K562 (cell line): ENCODE measurements at regions not wholly inside any gene's neighbourhood (a gene's known extent, or its start where the extent isn't known, plus 50 kb on each side); places are given as distances from the start of the nearest gene placed in this dataset.
A peak's percentile ranks its signal among the peaks of the same experiment; 100 is the strongest.

Experiments
- ATAC-seq: fragments of 200-7000 bp; cut with Tn5 transposase; 3 replicates; pipeline ENCODE4 v1.9.1; 2020; ENCODE audit warnings: moderate library complexity
- BruUV-seq: library from RNA; stranded (reverse); fragments of 400-500 nt; replicated peaks from 2 replicates; lab custom pipeline; 2021; lab: Mats Ljungman, UMichigan
- CTCF ChIA-PET: fragments of 300-600 bp; formaldehyde crosslinking; extraction: SDS; loops from one replicate; lab custom pipeline; 2021; ENCODE audit warnings: low intra/inter-chr PET ratio; lab: Yijun Ruan, JAX
- POLR2A ChIA-PET: fragments of 300-600, 350-650 bp; sonication (Branson Sonifier 250); formaldehyde crosslinking; extraction: SDS; loops from one replicate; lab custom pipeline; 2021; ENCODE audit warnings: antibody characterized with exemption, inconsistent platforms; lab: Yijun Ruan, JAX
- DNase-seq, 4 experiments: peaks; one replicate each; pipeline versions ENCODE4 v3.0.0 to v3.0.0-alpha.2; 2011 to 2018; ENCODE audit warnings: low spot score in 3 of 4, mixed read lengths in 3 of 4; ENCODE audit errors: extremely low read depth in 1 of 4
- FAIRE-seq: peaks from 2 replicates; lab custom pipeline; 2011; peaks lifted over from hg19 to GRCh38; lab: Jason Lieb, UNC
- H2AFZ ChIP-seq: 2 replicates; pipeline ENCODE4 v1.6.0; 2011; ENCODE audit warnings: low read depth, low read length, control low read depth, inconsistent platforms
- H3K27ac ChIP-seq: fragments of 200-600 bp; 3 replicates; pipeline ENCODE4 v1.8.0; 2011; ENCODE audit warnings: low read depth, mild to moderate bottlenecking, control low read depth, inconsistent platforms, low read length, moderate library complexity, mixed read lengths; ENCODE audit errors: extremely low read depth
- H3K27me3 ChIP-seq, 2 experiments: fragments of 300-600 bp in 1 of 2; 2 replicates in 1 of 2; 3 replicates in 1 of 2; pipeline versions ENCODE4 v1.6.0 to v1.8.0; 2011; ENCODE audit warnings: inconsistent platforms in 2 of 2, low read length in 2 of 2, mild to moderate bottlenecking in 1 of 2, mixed read lengths in 1 of 2, moderate library complexity in 1 of 2; ENCODE audit not compliant: control insufficient read depth in 2 of 2, insufficient read depth in 2 of 2
- H3K36me3 ChIP-seq: fragments of 300-600 bp; 3 replicates; pipeline ENCODE4 v1.8.0; 2011; ENCODE audit warnings: mild to moderate bottlenecking, low read length, inconsistent platforms; ENCODE audit not compliant: control insufficient read depth, insufficient read depth
- H3K4me1 ChIP-seq, 2 experiments: fragments of 200-600 bp in 1 of 2; replicated peaks in 1 of 2; 2 replicates in 1 of 2; 3 replicates in 1 of 2; pipeline versions ENCODE4 v1.5.1 to v1.8.0; 2011; ENCODE audit warnings: inconsistent platforms in 2 of 2, low read length in 2 of 2, mild to moderate bottlenecking in 1 of 2, mixed read lengths in 1 of 2, moderate library complexity in 1 of 2; ENCODE audit not compliant: control insufficient read depth in 2 of 2, insufficient read depth in 2 of 2
- H3K4me2 ChIP-seq: 2 replicates; pipeline ENCODE4 v1.6.1; 2011; ENCODE audit warnings: low read length, control low read depth, inconsistent platforms, mixed read lengths; ENCODE audit not compliant: insufficient read depth
- H3K4me3 ChIP-seq: fragments of 200-600 bp; sonication (generic), shearing (Covaris generic); 2 replicates; pipeline ENCODE4 v1.5.1; 2016; ENCODE audit warnings: control low read depth, inconsistent platforms
- H3K79me2 ChIP-seq: fragments of 200-600 bp; 3 replicates; pipeline ENCODE4 v1.8.0; 2011; ENCODE audit warnings: low read length, inconsistent platforms; ENCODE audit not compliant: control insufficient read depth, insufficient read depth
- H3K9ac ChIP-seq, 2 experiments: 2 replicates each; pipeline versions ENCODE4 v1.6.0 to v1.6.1; 2011; ENCODE audit warnings: low read depth in 2 of 2, low read length in 2 of 2, control low read depth in 1 of 2, inconsistent platforms in 1 of 2, mild to moderate bottlenecking in 1 of 2, mixed read lengths in 1 of 2; ENCODE audit not compliant: insufficient read depth in 1 of 2
- H3K9me1 ChIP-seq: one replicate; pipeline ENCODE4 v1.6.0; 2011; ENCODE audit warnings: inconsistent platforms, mild to moderate bottlenecking, low read length, moderate library complexity; ENCODE audit not compliant: control insufficient read depth, insufficient read depth
- H3K9me3 ChIP-seq: replicated peaks from 2 replicates; pipeline ENCODE4 v1.5.1; 2011; ENCODE audit warnings: low read depth, low read length, inconsistent platforms; ENCODE audit not compliant: control insufficient read depth, insufficient read depth
- H4K20me1 ChIP-seq: replicated peaks from 2 replicates; pipeline ENCODE4 v1.6.1; 2011; ENCODE audit warnings: low read length, inconsistent platforms, mixed read lengths; ENCODE audit not compliant: control insufficient read depth, insufficient read depth
- ETV1 ChIP-seq: fragments of 450-650 bp; conservative IDR thresholded peaks from 2 replicates; pipeline ENCODE4 v1.6.1; 2016; ENCODE audit warnings: missing genetic modification characterization, control low read depth, low read depth, missing compliant biosample characterization
- GTF2A2 ChIP-seq: IDR thresholded peaks from 2 replicates; pipeline ENCODE4 v1.6.1; 2016; ENCODE audit warnings: mild to moderate bottlenecking, missing genetic modification characterization, missing compliant biosample characterization
- WGBS: fragments of 100-300 bp; shearing (Covaris generic); methylation state at CpG from one replicate; pipeline ENCODE4 v1.1.6; 2016; ENCODE audit warnings: low coverage, mixed read lengths; ENCODE audit not compliant: insufficient coverage; ENCODE audit errors: missing lambda C conversion rate; 5-methylcytosine and 5-hydroxymethylcytosine counted together
- in situ Hi-C: fragments of 300-500 bp; cut with MboI; formaldehyde crosslinking; loops from 4 replicates; pipeline ENCODE4 v1.15.0; 2018; ENCODE audit warnings: inconsistent platforms, mixed read lengths
- intact Hi-C: fragments of 100-400 bp; cut with micrococcal nuclease; formaldehyde crosslinking; loops from 2 replicates; pipeline ENCODE4 v1.14.2; 2022
- TF ChIP-seq, protein P1 (sequence below), 2 experiments: fragments of 450-650 bp; IDR thresholded peaks; 2 replicates each; pipeline ENCODE4 v1.6.1; 2018; ENCODE audit warnings: mild to moderate bottlenecking in 2 of 2, low read depth in 1 of 2; ENCODE audit not compliant: partially characterized antibody in 2 of 2

DNA sequence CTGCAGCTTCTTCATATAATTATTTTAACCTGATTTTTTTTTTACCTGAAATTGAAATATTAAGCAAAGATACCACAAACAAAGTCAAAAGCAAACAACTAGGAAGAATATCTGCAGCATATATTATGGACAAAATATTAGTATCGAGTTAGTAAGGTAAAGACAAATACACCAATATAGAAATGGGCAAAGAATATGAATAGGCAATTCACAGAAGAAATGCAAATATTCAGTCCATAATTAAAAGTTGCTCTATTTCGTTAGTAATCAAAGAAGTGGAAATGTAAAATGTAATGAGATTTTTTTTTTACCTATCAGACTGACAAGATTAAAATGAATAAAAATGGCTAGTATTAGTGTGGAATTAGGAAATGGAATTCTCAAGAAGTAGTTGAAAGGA is 121.5 kb downstream of the CD83 start:
- H3K4me2 ChIP-seq = no peak overlapping the region
- CTCF ChIA-PET = no interaction called here
- no peak for FAIRE-seq
- no peaks in the 10 kb centered on the region for H3K9me1 ChIP-seq
- H3K79me2 ChIP-seq = no peaks in the 10 kb centered on the region
- peaks cover 0 to 11% of the 10 kb centered on the region in 2 experiments; a peak in 3 of 5 replicates for H3K27me3 ChIP-seq
- intact Hi-C loops = no loop called here
- POLR2A ChIA-PET = interaction anchor here (0.9 kb wide), 1 partner anchor 280 kb away, joined by 4 read pairs; no protein-coding TSS in a partner anchor
- WGBS = 11% methylated on average over 2 of the region's 2 CpGs
- no peak for ATAC-seq
- H3K9ac ChIP-seq = no peak overlapping the region
- TF ChIP-seq ETV1 (tag) (no peak), GTF2A2 (no peak)
- TF ChIP-seq, protein P1, sequence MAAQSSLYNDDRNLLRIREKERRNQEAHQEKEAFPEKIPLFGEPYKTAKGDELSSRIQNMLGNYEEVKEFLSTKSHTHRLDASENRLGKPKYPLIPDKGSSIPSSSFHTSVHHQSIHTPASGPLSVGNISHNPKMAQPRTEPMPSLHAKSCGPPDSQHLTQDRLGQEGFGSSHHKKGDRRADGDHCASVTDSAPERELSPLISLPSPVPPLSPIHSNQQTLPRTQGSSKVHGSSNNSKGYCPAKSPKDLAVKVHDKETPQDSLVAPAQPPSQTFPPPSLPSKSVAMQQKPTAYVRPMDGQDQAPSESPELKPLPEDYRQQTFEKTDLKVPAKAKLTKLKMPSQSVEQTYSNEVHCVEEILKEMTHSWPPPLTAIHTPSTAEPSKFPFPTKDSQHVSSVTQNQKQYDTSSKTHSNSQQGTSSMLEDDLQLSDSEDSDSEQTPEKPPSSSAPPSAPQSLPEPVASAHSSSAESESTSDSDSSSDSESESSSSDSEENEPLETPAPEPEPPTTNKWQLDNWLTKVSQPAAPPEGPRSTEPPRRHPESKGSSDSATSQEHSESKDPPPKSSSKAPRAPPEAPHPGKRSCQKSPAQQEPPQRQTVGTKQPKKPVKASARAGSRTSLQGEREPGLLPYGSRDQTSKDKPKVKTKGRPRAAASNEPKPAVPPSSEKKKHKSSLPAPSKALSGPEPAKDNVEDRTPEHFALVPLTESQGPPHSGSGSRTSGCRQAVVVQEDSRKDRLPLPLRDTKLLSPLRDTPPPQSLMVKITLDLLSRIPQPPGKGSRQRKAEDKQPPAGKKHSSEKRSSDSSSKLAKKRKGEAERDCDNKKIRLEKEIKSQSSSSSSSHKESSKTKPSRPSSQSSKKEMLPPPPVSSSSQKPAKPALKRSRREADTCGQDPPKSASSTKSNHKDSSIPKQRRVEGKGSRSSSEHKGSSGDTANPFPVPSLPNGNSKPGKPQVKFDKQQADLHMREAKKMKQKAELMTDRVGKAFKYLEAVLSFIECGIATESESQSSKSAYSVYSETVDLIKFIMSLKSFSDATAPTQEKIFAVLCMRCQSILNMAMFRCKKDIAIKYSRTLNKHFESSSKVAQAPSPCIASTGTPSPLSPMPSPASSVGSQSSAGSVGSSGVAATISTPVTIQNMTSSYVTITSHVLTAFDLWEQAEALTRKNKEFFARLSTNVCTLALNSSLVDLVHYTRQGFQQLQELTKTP (IDR thresholded peaks at IDR 0.05; ENCODE audit: low read depth in 1 of 2, partially characterized antibody in 2 of 2) = peak in 1 of 2 experiments; percentile 98
- H3K27ac ChIP-seq = no peak overlapping the region
- DNase-seq = no peak
- no peak overlapping the region for H3K4me3 ChIP-seq
- peaks cover 0 to 13% of the 10 kb centered on the region in 2 experiments; a peak in 3 of 5 replicates for H3K4me1 ChIP-seq
- in situ Hi-C loops = no loop called here
- no peaks in the 10 kb centered on the region for H3K9me3 ChIP-seq
- H3K36me3 ChIP-seq = no peaks in the 10 kb centered on the region
- no TSS peak for BruUV-seq
- no peaks in the 10 kb centered on the region for H4K20me1 ChIP-seq
- H2AFZ ChIP-seq = no peak overlapping the region
